ENCODE measurements at regions not wholly inside any gene's neighbourhood (a gene's known extent, or its start where the extent isn't known, plus 50 kb on each side); places are given as distances from the start of the nearest gene placed in this dataset.

DNA sequence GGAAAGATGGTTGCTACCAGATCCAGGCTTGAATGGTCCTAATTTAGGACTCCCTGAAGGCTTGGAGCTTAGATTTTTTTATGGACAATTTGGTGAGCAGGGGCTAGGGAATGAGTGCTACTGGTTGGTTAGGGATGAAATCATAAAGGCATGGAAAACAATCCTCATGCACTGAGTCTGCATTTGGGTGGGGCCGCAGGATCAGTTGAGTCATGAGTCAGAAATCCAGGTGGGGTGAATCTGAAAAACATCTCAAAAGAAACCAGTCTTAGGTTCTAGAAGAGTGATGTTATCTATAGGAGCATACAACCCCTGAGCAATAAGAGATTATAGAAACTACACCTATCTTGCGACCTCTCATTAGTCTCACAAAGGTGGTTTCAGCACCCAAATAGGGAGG lies 300.0 kb downstream of the KIF4B start (continued):
- TF ChIP-seq, protein P1, sequence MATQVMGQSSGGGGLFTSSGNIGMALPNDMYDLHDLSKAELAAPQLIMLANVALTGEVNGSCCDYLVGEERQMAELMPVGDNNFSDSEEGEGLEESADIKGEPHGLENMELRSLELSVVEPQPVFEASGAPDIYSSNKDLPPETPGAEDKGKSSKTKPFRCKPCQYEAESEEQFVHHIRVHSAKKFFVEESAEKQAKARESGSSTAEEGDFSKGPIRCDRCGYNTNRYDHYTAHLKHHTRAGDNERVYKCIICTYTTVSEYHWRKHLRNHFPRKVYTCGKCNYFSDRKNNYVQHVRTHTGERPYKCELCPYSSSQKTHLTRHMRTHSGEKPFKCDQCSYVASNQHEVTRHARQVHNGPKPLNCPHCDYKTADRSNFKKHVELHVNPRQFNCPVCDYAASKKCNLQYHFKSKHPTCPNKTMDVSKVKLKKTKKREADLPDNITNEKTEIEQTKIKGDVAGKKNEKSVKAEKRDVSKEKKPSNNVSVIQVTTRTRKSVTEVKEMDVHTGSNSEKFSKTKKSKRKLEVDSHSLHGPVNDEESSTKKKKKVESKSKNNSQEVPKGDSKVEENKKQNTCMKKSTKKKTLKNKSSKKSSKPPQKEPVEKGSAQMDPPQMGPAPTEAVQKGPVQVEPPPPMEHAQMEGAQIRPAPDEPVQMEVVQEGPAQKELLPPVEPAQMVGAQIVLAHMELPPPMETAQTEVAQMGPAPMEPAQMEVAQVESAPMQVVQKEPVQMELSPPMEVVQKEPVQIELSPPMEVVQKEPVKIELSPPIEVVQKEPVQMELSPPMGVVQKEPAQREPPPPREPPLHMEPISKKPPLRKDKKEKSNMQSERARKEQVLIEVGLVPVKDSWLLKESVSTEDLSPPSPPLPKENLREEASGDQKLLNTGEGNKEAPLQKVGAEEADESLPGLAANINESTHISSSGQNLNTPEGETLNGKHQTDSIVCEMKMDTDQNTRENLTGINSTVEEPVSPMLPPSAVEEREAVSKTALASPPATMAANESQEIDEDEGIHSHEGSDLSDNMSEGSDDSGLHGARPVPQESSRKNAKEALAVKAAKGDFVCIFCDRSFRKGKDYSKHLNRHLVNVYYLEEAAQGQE (IDR thresholded peaks at IDR 0.05) = no peak
- TF ChIP-seq TAF1 (conservative IDR thresholded peaks at IDR 0.05) (no peak), RXRA (IDR thresholded peaks at IDR 0.05) (no peak), JUND (IDR thresholded peaks at IDR 0.05) (no peak), YY1 (IDR thresholded peaks at IDR 0.05) (no peak), EGR1 (IDR thresholded peaks at IDR 0.05; ENCODE audit: low read depth in 2 of 2) (no peak), GABPA (IDR thresholded peaks at IDR 0.05 in 1 of 2, conservative IDR thresholded peaks at IDR 0.05 in 1 of 2) (no peak), SP1 (IDR thresholded peaks at IDR 0.05) (no peak), RAD21 (IDR thresholded peaks at IDR 0.05) (no peak), HNF4A (conservative IDR thresholded peaks at IDR 0.05) (no peak)
- TF ChIP-seq, protein P2, sequence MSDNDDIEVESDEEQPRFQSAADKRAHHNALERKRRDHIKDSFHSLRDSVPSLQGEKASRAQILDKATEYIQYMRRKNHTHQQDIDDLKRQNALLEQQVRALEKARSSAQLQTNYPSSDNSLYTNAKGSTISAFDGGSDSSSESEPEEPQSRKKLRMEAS (IDR thresholded peaks at IDR 0.05) = no peak

DNA sequence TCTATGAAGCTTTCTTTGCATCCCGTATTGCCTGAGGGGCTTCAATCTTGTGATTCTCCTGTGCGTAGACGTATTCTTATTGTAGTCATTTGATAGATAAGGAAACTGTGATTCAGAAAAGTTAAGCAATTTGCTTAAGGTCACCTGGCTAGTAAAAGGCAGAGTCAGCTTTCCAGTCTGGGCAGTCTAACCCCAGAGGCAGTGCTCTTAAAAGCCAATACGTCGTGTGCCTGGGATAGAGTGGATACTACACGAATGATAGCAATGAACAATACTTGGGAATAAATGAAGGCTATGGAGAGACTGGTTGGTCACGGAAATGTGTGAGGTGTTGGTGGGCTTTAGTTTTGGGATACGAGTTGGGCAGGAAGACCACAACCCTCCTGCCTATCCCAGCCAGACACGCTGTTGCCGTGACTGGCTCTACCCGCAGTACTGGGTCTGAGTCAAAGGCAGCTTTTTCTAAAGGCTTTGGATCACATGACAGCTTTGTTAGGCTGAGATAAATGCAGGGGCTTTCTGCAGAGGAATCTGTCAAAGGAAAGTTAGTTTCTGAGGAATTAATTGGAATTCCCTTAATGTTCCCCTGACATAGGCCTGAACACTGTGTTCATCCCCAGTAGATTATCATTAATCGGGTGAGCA lies 302.6 kb downstream of the KIF4B start:
- 82% methylated on average over 12 of the region's 12 CpGs for WGBS
- TF ChIP-seq, protein P2 (IDR thresholded peaks at IDR 0.05) = no peak
- TF ChIP-seq, protein P3, sequence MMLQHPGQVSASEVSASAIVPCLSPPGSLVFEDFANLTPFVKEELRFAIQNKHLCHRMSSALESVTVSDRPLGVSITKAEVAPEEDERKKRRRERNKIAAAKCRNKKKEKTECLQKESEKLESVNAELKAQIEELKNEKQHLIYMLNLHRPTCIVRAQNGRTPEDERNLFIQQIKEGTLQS (IDR thresholded peaks at IDR 0.05) = no peak
- TF ChIP-seq EGR1 (IDR thresholded peaks at IDR 0.05; ENCODE audit: low read depth in 2 of 2) = no peak
- TF ChIP-seq YY1 (IDR thresholded peaks at IDR 0.05) = no peak
- no peak for TF ChIP-seq FOXA2 (IDR thresholded peaks at IDR 0.05)
- no peak for TF ChIP-seq HNF4A (conservative IDR thresholded peaks at IDR 0.05)
- no peak for TF ChIP-seq HNF4G (IDR thresholded peaks at IDR 0.05)
- TF ChIP-seq, protein P4, sequence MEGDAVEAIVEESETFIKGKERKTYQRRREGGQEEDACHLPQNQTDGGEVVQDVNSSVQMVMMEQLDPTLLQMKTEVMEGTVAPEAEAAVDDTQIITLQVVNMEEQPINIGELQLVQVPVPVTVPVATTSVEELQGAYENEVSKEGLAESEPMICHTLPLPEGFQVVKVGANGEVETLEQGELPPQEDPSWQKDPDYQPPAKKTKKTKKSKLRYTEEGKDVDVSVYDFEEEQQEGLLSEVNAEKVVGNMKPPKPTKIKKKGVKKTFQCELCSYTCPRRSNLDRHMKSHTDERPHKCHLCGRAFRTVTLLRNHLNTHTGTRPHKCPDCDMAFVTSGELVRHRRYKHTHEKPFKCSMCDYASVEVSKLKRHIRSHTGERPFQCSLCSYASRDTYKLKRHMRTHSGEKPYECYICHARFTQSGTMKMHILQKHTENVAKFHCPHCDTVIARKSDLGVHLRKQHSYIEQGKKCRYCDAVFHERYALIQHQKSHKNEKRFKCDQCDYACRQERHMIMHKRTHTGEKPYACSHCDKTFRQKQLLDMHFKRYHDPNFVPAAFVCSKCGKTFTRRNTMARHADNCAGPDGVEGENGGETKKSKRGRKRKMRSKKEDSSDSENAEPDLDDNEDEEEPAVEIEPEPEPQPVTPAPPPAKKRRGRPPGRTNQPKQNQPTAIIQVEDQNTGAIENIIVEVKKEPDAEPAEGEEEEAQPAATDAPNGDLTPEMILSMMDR (IDR thresholded peaks at IDR 0.05; ENCODE audit: low read depth, low read length, missing input control) = no peak
- no peak for TF ChIP-seq SP1 (IDR thresholded peaks at IDR 0.05)
- TF ChIP-seq, protein P5, sequence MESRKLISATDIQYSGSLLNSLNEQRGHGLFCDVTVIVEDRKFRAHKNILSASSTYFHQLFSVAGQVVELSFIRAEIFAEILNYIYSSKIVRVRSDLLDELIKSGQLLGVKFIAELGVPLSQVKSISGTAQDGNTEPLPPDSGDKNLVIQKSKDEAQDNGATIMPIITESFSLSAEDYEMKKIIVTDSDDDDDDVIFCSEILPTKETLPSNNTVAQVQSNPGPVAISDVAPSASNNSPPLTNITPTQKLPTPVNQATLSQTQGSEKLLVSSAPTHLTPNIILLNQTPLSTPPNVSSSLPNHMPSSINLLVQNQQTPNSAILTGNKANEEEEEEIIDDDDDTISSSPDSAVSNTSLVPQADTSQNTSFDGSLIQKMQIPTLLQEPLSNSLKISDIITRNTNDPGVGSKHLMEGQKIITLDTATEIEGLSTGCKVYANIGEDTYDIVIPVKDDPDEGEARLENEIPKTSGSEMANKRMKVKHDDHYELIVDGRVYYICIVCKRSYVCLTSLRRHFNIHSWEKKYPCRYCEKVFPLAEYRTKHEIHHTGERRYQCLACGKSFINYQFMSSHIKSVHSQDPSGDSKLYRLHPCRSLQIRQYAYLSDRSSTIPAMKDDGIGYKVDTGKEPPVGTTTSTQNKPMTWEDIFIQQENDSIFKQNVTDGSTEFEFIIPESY (IDR thresholded peaks at IDR 0.05) = no peak
- TF ChIP-seq NR2F2 (IDR thresholded peaks at IDR 0.05) = no peak
- TF ChIP-seq GABPA (IDR thresholded peaks at IDR 0.05 in 1 of 2, conservative IDR thresholded peaks at IDR 0.05 in 1 of 2) = no peak
- TF ChIP-seq RAD21 (IDR thresholded peaks at IDR 0.05) = no peak
- TF ChIP-seq FOXA1 (IDR thresholded peaks at IDR 0.05) = no peak
- no peak for TF ChIP-seq JUND (IDR thresholded peaks at IDR 0.05)
- TF ChIP-seq, protein P1 (IDR thresholded peaks at IDR 0.05) = no peak
- TF ChIP-seq TAF1 (conservative IDR thresholded peaks at IDR 0.05) = no peak
- no peak for TF ChIP-seq RXRA (IDR thresholded peaks at IDR 0.05)
- Histone ChIP-seq H3K27ac (ENCODE audit: low read depth in 1 of 2, low read length in 2 of 2) (no peak overlapping the region), H3K9ac (ENCODE audit: low read depth in 1 of 2, low read length in 2 of 2) (no peak overlapping the region), H3K4me3 (ENCODE audit: low read depth in 1 of 3, low read length in 3 of 3) (no peak overlapping the region), H3K36me3 (ENCODE audit: control insufficient read depth in 4 of 4, insufficient read depth in 3 of 4, low read depth in 1 of 4, low read length in 3 of 4) (no peaks in the 10 kb centered on the region), H3K9me3 (ENCODE audit: control insufficient read depth in 4 of 4, low read length in 3 of 4) (no peaks in the 10 kb centered on the region), H3K27me3 (ENCODE audit: control insufficient read depth in 4 of 4, insufficient read depth in 4 of 4, low read length in 3 of 4) (no peaks in the 10 kb centered on the region), H3K4me1 (ENCODE audit: control insufficient read depth in 4 of 4, insufficient read depth in 4 of 4, low read length in 3 of 4) (no peaks in the 10 kb centered on the region)
- no peak for DNase-seq (ENCODE audit: low spot score)

Data from liver (tissue), 8 donors.